IPS DF 19.7 (cell line): ENCODE measurements at regions not wholly inside any gene's neighbourhood (a gene's known extent, or its start where the extent isn't known, plus 50 kb on each side); places are given as distances from the start of the nearest gene placed in this dataset.

Experiments used
- DNase-seq: peaks from one replicate; pipeline ENCODE4 v3.0.0-alpha.2; 2013; ENCODE audit warnings: low read depth, low spot score

GRCh38 chr2:120654381-120655134 lies 81.1 kb upstream of the GLI2 start:
- no peak for DNase-seq

DNA sequence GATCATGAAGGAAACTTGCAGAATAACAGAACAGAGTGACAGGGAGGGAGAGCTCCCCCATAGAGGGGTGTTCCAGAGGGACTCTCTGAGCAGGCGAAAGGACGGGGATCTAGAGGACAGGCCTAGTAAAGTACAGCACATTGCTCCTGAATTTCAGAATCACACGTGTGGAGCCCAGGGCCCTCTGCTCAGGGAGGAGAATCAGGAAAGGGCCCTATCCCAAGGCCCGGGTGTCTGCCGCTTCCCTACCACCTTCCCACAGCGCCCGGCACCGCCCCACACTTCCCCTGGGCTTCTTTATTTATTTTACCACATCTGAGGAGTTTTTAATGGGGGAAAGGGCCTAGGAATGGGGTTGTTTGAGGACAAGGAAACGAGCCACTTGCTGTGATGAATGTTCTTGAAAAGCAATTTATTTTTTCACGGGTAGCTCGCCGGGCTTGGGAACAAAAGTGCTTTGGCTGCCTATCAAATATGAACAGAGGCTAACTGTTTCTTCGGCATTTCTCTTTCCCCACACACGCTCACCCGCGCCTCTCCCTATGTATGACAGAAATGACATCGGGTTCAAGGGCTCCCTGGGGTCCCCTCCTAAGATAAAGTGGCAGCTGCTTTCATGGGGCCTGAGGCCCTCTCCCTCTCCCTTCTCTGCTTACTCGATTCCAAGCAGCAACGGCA lies 79.3 kb upstream of the GLI2 start:
- no peak for DNase-seq

- no peak for DNase-seq
Measured at GRCh38 chr2:120658042-120658769, 77.5 kb upstream of the GLI2 start.

DNA sequence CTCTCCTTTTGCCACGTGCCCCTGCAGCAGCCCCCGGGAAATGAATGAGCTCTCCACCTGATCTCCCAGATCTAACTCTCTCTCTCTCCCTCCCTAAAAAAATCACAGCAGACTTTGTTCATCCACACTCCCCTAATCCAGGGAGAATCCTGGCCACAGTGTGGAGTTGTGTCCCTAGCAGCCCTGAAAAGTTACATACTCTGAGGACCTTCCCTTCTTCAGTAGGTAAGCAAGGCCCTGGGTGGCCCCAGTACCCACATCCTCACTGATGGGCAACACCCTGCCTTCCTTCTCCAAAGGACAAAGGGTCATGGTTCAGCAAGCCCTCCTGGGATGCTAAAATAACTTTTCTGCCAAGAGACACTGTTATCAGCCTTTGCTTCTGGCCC lies 76.9 kb upstream of the GLI2 start:
- DNase-seq = no peak

DNA sequence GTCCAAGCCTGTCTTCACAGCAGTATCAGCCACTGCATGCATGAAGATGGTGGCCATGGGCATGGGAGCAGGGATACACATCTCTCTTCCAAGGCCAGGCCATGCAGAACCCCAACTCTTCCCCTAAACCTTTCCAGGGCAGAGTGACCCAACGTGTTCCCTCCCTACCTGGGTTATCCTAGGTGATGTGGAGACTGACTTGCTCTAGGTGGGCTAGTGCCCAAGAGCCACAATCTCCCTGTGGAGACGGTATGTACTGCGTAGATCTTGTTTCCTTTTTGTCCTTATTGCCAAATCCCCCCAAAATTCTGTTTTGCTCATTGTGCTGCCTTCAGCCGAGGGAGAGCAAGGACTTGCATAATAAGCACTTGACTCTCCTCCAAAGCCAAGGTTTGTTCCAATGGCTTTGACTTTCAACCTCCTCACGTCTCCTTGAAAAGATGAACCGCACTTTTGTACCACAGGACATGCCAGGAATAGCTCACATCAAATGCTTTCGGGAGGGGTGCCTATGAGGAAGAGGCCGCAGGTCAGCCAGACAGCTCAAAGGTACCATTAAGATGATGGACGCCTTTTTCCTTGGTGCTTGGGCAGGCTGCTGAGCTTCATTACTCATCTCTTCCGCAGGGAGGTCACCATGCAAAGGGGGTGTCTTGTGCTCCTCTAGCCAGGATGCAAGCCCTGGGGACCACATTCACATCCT lies 76.2 kb upstream of the GLI2 start:
- DNase-seq = no peak

- no peak for DNase-seq
Measured at GRCh38 chr2:120660056-120660694, 75.5 kb upstream of the GLI2 start.

DNA sequence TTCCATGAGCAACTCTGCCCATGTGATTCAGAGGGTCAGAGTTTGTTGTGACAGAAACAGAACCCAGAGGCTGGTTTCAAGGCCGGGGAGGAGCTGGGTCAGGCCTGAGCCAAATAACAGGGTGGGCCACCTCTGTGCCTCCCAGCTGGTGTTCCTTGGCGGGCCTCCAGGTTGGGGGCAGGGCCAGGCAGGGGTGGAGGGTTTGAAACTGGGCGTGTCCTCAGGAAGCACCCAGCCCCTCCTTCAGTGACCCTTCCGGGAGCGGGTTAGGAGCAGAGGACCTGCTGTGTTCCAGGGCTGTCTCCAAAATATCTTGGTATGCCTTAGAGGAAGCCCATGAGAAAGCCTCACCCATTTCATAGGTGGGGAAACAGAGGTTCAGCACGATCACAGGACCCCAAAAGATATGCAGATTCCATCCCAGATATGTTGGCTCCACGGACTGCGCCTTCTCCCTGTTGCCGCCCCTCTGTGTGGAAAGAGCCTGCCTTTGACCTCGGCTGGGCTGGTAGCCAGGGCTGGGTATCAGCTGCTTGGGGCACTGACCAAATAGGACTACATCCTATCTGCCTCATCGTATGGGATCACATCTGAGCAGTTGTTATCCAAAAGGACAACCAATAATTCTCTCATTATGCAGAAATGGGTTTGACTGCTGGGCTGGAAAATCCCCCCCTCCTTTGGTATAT lies 74.8 kb upstream of the GLI2 start:
- DNase-seq = no peak

- peak; percentile 75 for DNase-seq
Measured at GRCh38 chr2:120661551-120661950, 74.1 kb upstream of the GLI2 start.

- no peak for DNase-seq
Measured at GRCh38 chr2:120662046-120662445, 73.6 kb upstream of the GLI2 start.

GRCh38 chr2:120662746-120663145 lies 72.9 kb upstream of the GLI2 start:
- no peak for DNase-seq

- no peak for DNase-seq
Measured at GRCh38 chr2:120666433-120666832, 69.2 kb upstream of the GLI2 start.

DNA sequence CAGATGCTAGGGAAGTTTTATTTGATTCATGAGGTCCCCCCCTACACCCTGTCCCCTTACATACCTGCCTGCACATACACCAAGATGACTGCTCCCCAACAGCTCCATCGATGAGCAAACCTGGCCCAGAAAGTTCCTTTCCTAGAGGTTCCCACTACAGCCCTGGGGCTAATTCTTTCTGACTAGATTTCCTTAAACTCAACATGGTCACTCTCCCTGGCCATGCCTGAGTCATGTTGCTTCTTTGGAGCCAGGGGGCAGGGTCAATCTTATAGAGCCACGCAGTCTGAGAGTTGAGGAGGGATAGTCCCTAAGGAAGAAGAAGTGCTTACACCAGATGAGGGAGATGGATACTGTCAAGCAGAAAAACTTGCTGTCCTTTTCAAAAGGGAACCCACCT lies 67.7 kb upstream of the GLI2 start:
- no peak for DNase-seq

GRCh38 chr2:120669121-120669952 lies 66.3 kb upstream of the GLI2 start:
- DNase-seq = no peak

- no peak for DNase-seq
Measured at GRCh38 chr2:120669971-120670370, 65.7 kb upstream of the GLI2 start.

GRCh38 chr2:120670371-120670770 lies 65.3 kb upstream of the GLI2 start:
- no peak for DNase-seq

DNA sequence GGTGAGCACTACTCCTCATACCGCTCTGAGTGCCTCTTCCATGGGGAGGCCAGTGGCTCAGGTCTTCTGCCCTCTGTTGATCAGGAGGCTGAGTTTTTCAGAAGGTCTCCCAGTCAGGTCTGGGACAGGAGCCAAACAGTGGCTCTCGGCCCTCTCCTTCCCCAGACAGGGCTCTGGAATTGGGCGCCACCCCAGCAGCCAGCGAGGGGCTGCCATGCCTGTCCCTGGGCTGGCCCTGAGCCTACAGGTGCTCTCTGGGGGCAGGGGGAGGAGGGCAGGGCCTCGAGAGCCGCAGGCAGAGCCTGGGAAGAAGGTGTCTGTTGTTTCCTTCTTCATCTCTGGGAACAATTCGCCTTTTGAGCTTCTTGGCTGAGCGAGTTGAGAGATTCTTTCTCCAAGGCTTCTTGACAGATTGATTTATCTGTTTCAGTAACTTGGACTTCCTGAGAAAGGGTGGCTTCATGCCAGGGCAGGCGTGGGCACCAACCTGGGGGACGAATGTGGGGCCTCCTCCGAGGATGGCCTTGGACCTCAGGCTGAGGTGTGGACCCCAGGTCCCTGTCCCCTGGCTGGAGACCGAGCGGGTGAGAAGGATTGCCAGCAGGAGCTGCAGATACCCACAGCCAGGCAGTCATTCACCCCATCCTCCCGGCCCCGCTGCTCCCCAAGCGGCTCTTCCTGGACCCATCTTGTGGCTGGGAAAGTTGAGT lies 64.7 kb upstream of the GLI2 start:
- no peak for DNase-seq

- DNase-seq = no peak
Measured at GRCh38 chr2:120672526-120673204, 63.0 kb upstream of the GLI2 start.

DNA sequence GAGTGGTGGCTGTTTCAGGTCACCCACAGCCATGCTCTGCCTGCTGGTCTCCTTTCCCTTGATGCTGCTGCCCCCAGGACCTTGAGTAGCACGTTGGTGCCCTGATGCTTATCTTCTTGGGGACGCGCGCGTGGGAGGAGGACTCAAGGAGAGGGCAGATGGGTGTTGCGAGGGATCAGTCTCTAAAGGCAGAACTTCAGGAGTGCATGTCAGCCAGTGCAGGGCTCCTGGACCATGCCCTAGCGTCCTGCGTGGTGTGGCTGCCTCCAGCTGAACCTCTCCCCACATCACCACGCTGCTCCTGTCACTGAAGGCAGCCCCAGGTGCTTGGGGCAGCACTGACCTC lies 62.5 kb upstream of the GLI2 start:
- DNase-seq = no peak

GRCh38 chr2:120673571-120674061 lies 62.1 kb upstream of the GLI2 start:
- DNase-seq = no peak
